NCI-H187 (cell line): ENCODE measurements at regions not wholly inside any gene's neighbourhood (a gene's known extent, or its start where the extent isn't known, plus 50 kb on each side); places are given as distances from the start of the nearest gene placed in this dataset.
"Not testable (repeated sequence)": the region's sequence is repeated elsewhere in the genome, so short reads cannot be mapped to it uniquely, and the experiment has no call there.

Experiments used
- DNase-seq, 2 experiments: peaks; one replicate each; lab custom pipeline; 2025; lab: John Stamatoyannopoulos, UW

- no peak for DNase-seq
These were observed 491.9 kb upstream of the PROK2 start for GRCh38 chr3:72276806-72277205.

GRCh38 chr3:72275331-72275751 lies 490.4 kb upstream of the PROK2 start:
- no peak for DNase-seq

GRCh38 chr3:72274493-72275330 lies 489.8 kb upstream of the PROK2 start:
- DNase-seq: no peak

- no peak for DNase-seq
These were observed 488.7 kb upstream of the PROK2 start for GRCh38 chr3:72273615-72274014.

GRCh38 chr3:72272356-72272755 lies 487.4 kb upstream of the PROK2 start:
- DNase-seq: no peak

GRCh38 chr3:72271923-72272322 lies 487.0 kb upstream of the PROK2 start:
- no peak for DNase-seq

GRCh38 chr3:72271216-72271615 lies 486.3 kb upstream of the PROK2 start:
- DNase-seq: no peak

GRCh38 chr3:72270730-72271129 lies 485.8 kb upstream of the PROK2 start:
- no peak for DNase-seq

GRCh38 chr3:72270072-72270681 lies 485.2 kb upstream of the PROK2 start:
- DNase-seq: no peak

- no peak for DNase-seq
These were observed 484.5 kb upstream of the PROK2 start for GRCh38 chr3:72269475-72269874.

GRCh38 chr3:72266921-72267524 lies 482.1 kb upstream of the PROK2 start:
- not testable (repeated sequence) for DNase-seq

- DNase-seq: no peak
These were observed 481.0 kb upstream of the PROK2 start for GRCh38 chr3:72266016-72266370.

GRCh38 chr3:72265256-72266015 lies 480.5 kb upstream of the PROK2 start:
- no peak for DNase-seq

GRCh38 chr3:72263223-72263990 lies 478.5 kb upstream of the PROK2 start:
- DNase-seq: no peak

- DNase-seq: no peak
These were observed 477.8 kb upstream of the PROK2 start for GRCh38 chr3:72262736-72263135.

GRCh38 chr3:72261566-72262564 lies 476.9 kb upstream of the PROK2 start:
- no peak for DNase-seq

GRCh38 chr3:72260588-72260910 lies 475.6 kb upstream of the PROK2 start:
- no peak for DNase-seq

GRCh38 chr3:72259755-72260587 lies 475.0 kb upstream of the PROK2 start:
- DNase-seq: no peak

- no peak for DNase-seq
These were observed 473.6 kb upstream of the PROK2 start for GRCh38 chr3:72258361-72259141.
